ENCODE measurements at regions not wholly inside any gene's neighbourhood (a gene's known extent, or its start where the extent isn't known, plus 50 kb on each side); places are given as distances from the start of the nearest gene placed in this dataset.

GRCh38 chr15:29477256-29477655 is 207.6 kb upstream of the NSMCE3 start:
- ChIA-PET POLR2A (no interaction called here), CTCF (no interaction called here)
- H3K9me3 ChIP-seq (replicated peaks; ENCODE audit: control insufficient read depth, insufficient read depth, low read length): no peaks in the 10 kb centered on the region
- DNase-seq (ENCODE audit: low read depth, low spot score): no peak
- H3K4me2 ChIP-seq (ENCODE audit: insufficient read depth, low read length): no peak overlapping the region
- no peak overlapping the region for H2AFZ ChIP-seq (ENCODE audit: low read depth, low read length)
- TF ChIP-seq MAX (IDR thresholded peaks at IDR 0.05; ENCODE audit: insufficient read depth, insufficient read length) (no peak), FOS (IDR thresholded peaks at IDR 0.05; ENCODE audit: borderline replicate concordance, insufficient read depth, low read length) (no peak), JUN (IDR thresholded peaks at IDR 0.05; ENCODE audit: borderline replicate concordance, insufficient read depth, insufficient read length, low read depth) (no peak)
- TF ChIP-seq, protein P1, sequence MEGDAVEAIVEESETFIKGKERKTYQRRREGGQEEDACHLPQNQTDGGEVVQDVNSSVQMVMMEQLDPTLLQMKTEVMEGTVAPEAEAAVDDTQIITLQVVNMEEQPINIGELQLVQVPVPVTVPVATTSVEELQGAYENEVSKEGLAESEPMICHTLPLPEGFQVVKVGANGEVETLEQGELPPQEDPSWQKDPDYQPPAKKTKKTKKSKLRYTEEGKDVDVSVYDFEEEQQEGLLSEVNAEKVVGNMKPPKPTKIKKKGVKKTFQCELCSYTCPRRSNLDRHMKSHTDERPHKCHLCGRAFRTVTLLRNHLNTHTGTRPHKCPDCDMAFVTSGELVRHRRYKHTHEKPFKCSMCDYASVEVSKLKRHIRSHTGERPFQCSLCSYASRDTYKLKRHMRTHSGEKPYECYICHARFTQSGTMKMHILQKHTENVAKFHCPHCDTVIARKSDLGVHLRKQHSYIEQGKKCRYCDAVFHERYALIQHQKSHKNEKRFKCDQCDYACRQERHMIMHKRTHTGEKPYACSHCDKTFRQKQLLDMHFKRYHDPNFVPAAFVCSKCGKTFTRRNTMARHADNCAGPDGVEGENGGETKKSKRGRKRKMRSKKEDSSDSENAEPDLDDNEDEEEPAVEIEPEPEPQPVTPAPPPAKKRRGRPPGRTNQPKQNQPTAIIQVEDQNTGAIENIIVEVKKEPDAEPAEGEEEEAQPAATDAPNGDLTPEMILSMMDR (IDR thresholded peaks at IDR 0.05; ENCODE audit: extremely low read depth in 1 of 2, insufficient read depth in 1 of 2, low read depth in 1 of 2, low read length in 2 of 2): no peak
- H3K79me2 ChIP-seq (ENCODE audit: control insufficient read depth, insufficient read depth, low read length): no peaks in the 10 kb centered on the region
- no peak overlapping the region for H3K9ac ChIP-seq (replicated peaks; ENCODE audit: extremely low read depth, insufficient read depth, low read length)
- no peak for FAIRE-seq
- dilution Hi-C loops (cut with MboI; ENCODE audit: extremely low pct_ligation_motif_present, low sequenced_read_pairs): no loop called here
- H3K27ac ChIP-seq (ENCODE audit: insufficient read depth, low read depth, low read length): no peak overlapping the region
- no peak overlapping the region for H3K4me3 ChIP-seq (replicated peaks in 1 of 3; ENCODE audit: insufficient read depth in 1 of 3, low read depth in 1 of 3, low read length in 3 of 3)
- no TSS peak for BruUV-seq (replicated peaks)
- intact Hi-C loops (cut with micrococcal nuclease): no loop called here
- H3K9me1 ChIP-seq (replicated peaks; ENCODE audit: control insufficient read depth, extremely low read depth, insufficient read depth, low read length): no peaks in the 10 kb centered on the region
- no peaks in the 10 kb centered on the region for H3K27me3 ChIP-seq (ENCODE audit: control insufficient read depth in 2 of 2, insufficient read depth in 2 of 2, low read length in 2 of 2)
- H4K20me1 ChIP-seq (replicated peaks; ENCODE audit: control insufficient read depth, extremely low read depth, insufficient read depth, low read length): no peaks in the 10 kb centered on the region
- H3K4me1 ChIP-seq (ENCODE audit: control insufficient read depth, extremely low read depth, insufficient read depth, low read length): no peaks in the 10 kb centered on the region
- no peaks in the 10 kb centered on the region for H3K36me3 ChIP-seq (ENCODE audit: control insufficient read depth in 2 of 2, extremely low read depth in 1 of 2, insufficient read depth in 2 of 2, low read length in 2 of 2)

DNA sequence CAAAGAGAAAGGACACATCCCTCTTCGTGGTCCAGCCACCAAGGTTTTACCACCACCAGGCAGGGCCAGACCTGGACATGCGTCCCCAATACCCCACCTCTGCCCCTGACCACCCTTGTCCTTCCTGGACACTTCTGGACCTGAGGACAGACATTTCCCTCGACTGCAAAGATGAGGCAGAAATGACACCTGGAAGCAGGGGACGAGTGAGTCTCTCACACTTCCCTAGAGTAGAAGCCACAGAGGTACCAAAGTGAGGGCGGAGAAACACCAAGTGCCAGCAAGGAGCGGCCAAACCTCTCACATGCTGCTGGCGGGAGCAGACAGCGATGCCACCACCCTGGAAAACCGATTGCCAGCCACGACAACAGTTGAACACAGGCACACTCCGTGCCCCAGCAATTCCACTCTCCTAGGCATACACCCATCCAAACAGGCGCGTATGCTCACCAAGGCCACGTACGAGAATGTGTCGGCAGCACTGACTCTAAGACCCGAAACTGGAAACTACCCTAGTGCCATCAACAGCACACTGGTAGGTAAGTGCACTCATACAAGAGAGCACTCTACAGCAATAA is 207.0 kb upstream of the NSMCE3 start:
- no peak for DNase-seq (ENCODE audit: low read depth, low spot score)
- Histone ChIP-seq H4K20me1 (replicated peaks; ENCODE audit: control insufficient read depth, extremely low read depth, insufficient read depth, low read length) (no peaks in the 10 kb centered on the region), H3K4me3 (replicated peaks in 1 of 3; ENCODE audit: insufficient read depth in 1 of 3, low read depth in 1 of 3, low read length in 3 of 3) (no peak overlapping the region), H3K9ac (replicated peaks; ENCODE audit: extremely low read depth, insufficient read depth, low read length) (no peak overlapping the region), H3K9me1 (replicated peaks; ENCODE audit: control insufficient read depth, extremely low read depth, insufficient read depth, low read length) (no peaks in the 10 kb centered on the region), H3K27me3 (ENCODE audit: control insufficient read depth in 2 of 2, insufficient read depth in 2 of 2, low read length in 2 of 2) (no peaks in the 10 kb centered on the region), H3K9me3 (replicated peaks; ENCODE audit: control insufficient read depth, insufficient read depth, low read length) (no peaks in the 10 kb centered on the region), H3K36me3 (ENCODE audit: control insufficient read depth in 2 of 2, extremely low read depth in 1 of 2, insufficient read depth in 2 of 2, low read length in 2 of 2) (no peaks in the 10 kb centered on the region), H3K4me2 (ENCODE audit: insufficient read depth, low read length) (no peak overlapping the region), H2AFZ (ENCODE audit: low read depth, low read length) (no peak overlapping the region), H3K79me2 (ENCODE audit: control insufficient read depth, insufficient read depth, low read length) (no peaks in the 10 kb centered on the region), H3K27ac (ENCODE audit: insufficient read depth, low read depth, low read length) (no peak overlapping the region), H3K4me1 (ENCODE audit: control insufficient read depth, extremely low read depth, insufficient read depth, low read length) (no peaks in the 10 kb centered on the region)
- TF ChIP-seq, protein P1 (IDR thresholded peaks at IDR 0.05; ENCODE audit: extremely low read depth in 1 of 2, insufficient read depth in 1 of 2, low read depth in 1 of 2, low read length in 2 of 2): no peak
- TF ChIP-seq EZH2 (IDR thresholded peaks at IDR 0.05; ENCODE audit: borderline replicate concordance, low read depth, low read length, severe bottlenecking) (no peak), MAX (IDR thresholded peaks at IDR 0.05; ENCODE audit: insufficient read depth, insufficient read length) (no peak), FOS (IDR thresholded peaks at IDR 0.05; ENCODE audit: borderline replicate concordance, insufficient read depth, low read length) (no peak), POLR2AphosphoS5 (IDR thresholded peaks at IDR 0.05; ENCODE audit: insufficient read depth, low read depth, low read length) (no peak), GATA2 (IDR thresholded peaks at IDR 0.05; ENCODE audit: insufficient read depth, insufficient read length, low read depth, low read length) (no peak), MYC (IDR thresholded peaks at IDR 0.05; ENCODE audit: low read depth, low read length) (no peak)
- no peak for FAIRE-seq
- ChIA-PET POLR2A (no interaction called here), CTCF (no interaction called here)
- intact Hi-C loops (cut with micrococcal nuclease) (no loop called here), dilution Hi-C loops (cut with MboI; ENCODE audit: extremely low pct_ligation_motif_present, low sequenced_read_pairs) (no loop called here)
- BruUV-seq (replicated peaks): no TSS peak
